GM23248 (cell line): ENCODE measurements at regions not wholly inside any gene's neighbourhood (a gene's known extent, or its start where the extent isn't known, plus 50 kb on each side); places are given as distances from the start of the nearest gene placed in this dataset.

Experiments
- DNase-seq: peaks from one replicate; pipeline ENCODE4 v3.0.0-alpha.2; 2015
- H2AFZ ChIP-seq: fragments of 200-600 bp; sonication (generic); 2 replicates; pipeline ENCODE4 v1.6.1; 2016; ENCODE audit warnings: antibody characterized with exemption
- H3F3A ChIP-seq: fragments of 200-600 bp; sonication (generic); 2 replicates; pipeline ENCODE4 v1.6.1; 2016; ENCODE audit warnings: mild to moderate bottlenecking, antibody characterized with exemption, mixed run types; ENCODE audit not compliant: insufficient read depth
- H3K27ac ChIP-seq: fragments of 200-600 bp; sonication (generic); 2 replicates; pipeline ENCODE4 v1.5.1; 2016; ENCODE audit warnings: mild to moderate bottlenecking
- H3K27me3 ChIP-seq: fragments of 200-600 bp; sonication (generic); replicated peaks from 2 replicates; pipeline ENCODE4 v1.6.1; 2016; ENCODE audit warnings: mild to moderate bottlenecking; ENCODE audit not compliant: insufficient read depth
- H3K36me3 ChIP-seq: fragments of 200-600 bp; sonication (generic); 2 replicates; pipeline ENCODE4 v1.6.1; 2016; ENCODE audit warnings: low read depth, mild to moderate bottlenecking
- H3K4me1 ChIP-seq: fragments of 200-600 bp; sonication (generic); 2 replicates; pipeline ENCODE4 v1.6.1; 2016; ENCODE audit warnings: mild to moderate bottlenecking; ENCODE audit not compliant: insufficient read depth
- H3K4me2 ChIP-seq: fragments of 200-600 bp; sonication (generic); one replicate; pipeline ENCODE4 v1.6.1; 2016; ENCODE audit warnings: mild to moderate bottlenecking; ENCODE audit not compliant: unreplicated experiment
- H3K4me3 ChIP-seq: fragments of 200-600 bp; sonication (generic); 2 replicates; pipeline ENCODE4 v1.5.1; 2016; ENCODE audit warnings: mild to moderate bottlenecking
- H3K79me2 ChIP-seq: fragments of 200-600 bp; sonication (generic); 2 replicates; pipeline ENCODE4 v1.6.1; 2016; ENCODE audit warnings: mild to moderate bottlenecking; ENCODE audit not compliant: insufficient read depth
- H3K9ac ChIP-seq: fragments of 200-600 bp; sonication (generic); 2 replicates; pipeline ENCODE4 v1.6.1; 2016; ENCODE audit warnings: mild to moderate bottlenecking
- H3K9me2 ChIP-seq: fragments of 200-600 bp; sonication (generic); 2 replicates; pipeline ENCODE4 v1.6.1; 2016; ENCODE audit warnings: mixed run types, mild to moderate bottlenecking, moderate library complexity; ENCODE audit not compliant: insufficient read depth
- H3K9me3 ChIP-seq: fragments of 200-600 bp; sonication (generic); one replicate; pipeline ENCODE4 v1.6.1; 2017; ENCODE audit warnings: low read depth
- H4K20me1 ChIP-seq: fragments of 200-600 bp; sonication (generic); 2 replicates; pipeline ENCODE4 v1.6.0; 2016; ENCODE audit not compliant: insufficient read depth
- EZH2 ChIP-seq: fragments of 200-600 bp; sonication (generic); IDR thresholded peaks from 2 replicates; pipeline ENCODE4 v1.6.1; 2018; ENCODE audit warnings: antibody characterized with exemption, mild to moderate bottlenecking; ENCODE audit not compliant: insufficient read depth, poor library complexity, severe bottlenecking
- EZH2phosphoT487 ChIP-seq: fragments of 200-600 bp; sonication (generic); IDR thresholded peaks from 2 replicates; pipeline ENCODE4 v1.6.1; 2018; ENCODE audit warnings: antibody characterized with exemption, moderate library complexity, mild to moderate bottlenecking, low read depth; ENCODE audit not compliant: insufficient read depth
- WGBS, 2 experiments: methylation state at CpG; one replicate each; pipeline ENCODE4 v1.1.6; 2015 to 2017; ENCODE audit warnings: low lambda C conversion rate in 2 of 2, low coverage in 1 of 2; ENCODE audit errors: missing lambda C conversion rate in 2 of 2; 5-methylcytosine and 5-hydroxymethylcytosine counted together
- in situ Hi-C: fragments of 300-500 bp; cut with MboI; formaldehyde crosslinking; loops from 2 replicates; pipeline ENCODE4 v1.15.0; 2020

DNA sequence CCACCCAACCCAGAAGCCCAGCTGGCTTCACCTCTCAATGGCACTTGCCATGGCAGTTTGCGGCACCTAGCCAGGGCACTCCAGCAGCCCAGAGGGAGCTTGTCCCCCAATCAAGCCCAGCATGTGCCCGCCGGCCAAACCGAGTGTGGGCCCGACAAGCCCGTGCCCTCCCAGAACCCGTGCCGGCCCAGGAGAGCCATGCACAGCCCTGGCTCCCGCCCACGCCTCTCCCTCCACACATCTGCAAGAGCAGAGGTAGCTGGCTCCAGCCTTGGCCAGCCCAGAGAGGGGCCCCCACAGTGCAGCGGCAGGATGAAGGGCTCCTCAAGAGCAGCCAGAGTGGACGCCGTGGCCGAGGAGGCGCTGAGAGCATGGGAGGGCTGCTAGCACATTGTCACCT lies 2278.0 kb upstream of the PCDH20 start:
- Histone ChIP-seq H3K36me3 (no peaks in the 10 kb centered on the region), H3K4me3 (no peak overlapping the region), H3K79me2 (no peaks in the 10 kb centered on the region), H3K4me2 (no peak overlapping the region), H3K4me1 (no peaks in the 10 kb centered on the region), H3F3A (no peaks in the 10 kb centered on the region), H4K20me1 (no peaks in the 10 kb centered on the region), H3K9me3 (no peaks in the 10 kb centered on the region), H3K9ac (no peak overlapping the region), H3K27me3 (no peaks in the 10 kb centered on the region), H2AFZ (no peak overlapping the region), H3K27ac (no peak overlapping the region), H3K9me2 (no peaks in the 10 kb centered on the region)
- no peak for DNase-seq
- in situ Hi-C loops, result no loop called here
- no peak for TF ChIP-seq EZH2phosphoT487
- no peak for TF ChIP-seq EZH2
- WGBS, 2 experiments, result 48 to 49% methylated on average over 12 to 15 of the region's 15 CpGs

DNA sequence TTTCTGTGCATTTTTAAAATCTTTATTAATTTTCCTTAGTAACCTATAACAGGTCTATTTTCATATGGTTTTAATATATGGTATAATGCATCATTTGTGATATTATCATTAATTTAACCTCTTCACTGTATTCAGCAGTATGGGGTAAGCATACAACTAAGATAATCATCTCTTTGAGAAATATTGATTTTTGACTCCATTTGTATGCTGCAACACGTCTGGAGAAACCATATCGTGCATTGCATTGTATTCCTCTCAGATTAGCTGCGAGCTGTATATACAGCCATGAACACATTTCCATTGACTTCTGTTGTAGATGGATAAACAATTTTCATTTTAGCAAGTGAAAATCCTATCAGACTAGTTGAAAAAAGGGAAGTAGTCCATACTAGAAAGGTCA lies 2275.8 kb upstream of the PCDH20 start:
- no peaks in the 10 kb centered on the region for H3K9me2 ChIP-seq
- H3K4me1 ChIP-seq, result no peaks in the 10 kb centered on the region
- H3K79me2 ChIP-seq, result no peaks in the 10 kb centered on the region
- H4K20me1 ChIP-seq, result no peaks in the 10 kb centered on the region
- H3K9me3 ChIP-seq, result no peaks in the 10 kb centered on the region
- H3K4me2 ChIP-seq, result no peak overlapping the region
- H2AFZ ChIP-seq, result no peak overlapping the region
- no peak overlapping the region for H3K9ac ChIP-seq
- TF ChIP-seq EZH2 (no peak), EZH2phosphoT487 (no peak)
- H3K27me3 ChIP-seq, result no peaks in the 10 kb centered on the region
- H3K27ac ChIP-seq, result no peak overlapping the region
- no peaks in the 10 kb centered on the region for H3K36me3 ChIP-seq
- in situ Hi-C loops, result no loop called here
- H3F3A ChIP-seq, result no peaks in the 10 kb centered on the region
- WGBS, 2 experiments, result 10 to 15% methylated on average over 3 of the region's 3 CpGs
- no peak overlapping the region for H3K4me3 ChIP-seq
- no peak for DNase-seq

DNA sequence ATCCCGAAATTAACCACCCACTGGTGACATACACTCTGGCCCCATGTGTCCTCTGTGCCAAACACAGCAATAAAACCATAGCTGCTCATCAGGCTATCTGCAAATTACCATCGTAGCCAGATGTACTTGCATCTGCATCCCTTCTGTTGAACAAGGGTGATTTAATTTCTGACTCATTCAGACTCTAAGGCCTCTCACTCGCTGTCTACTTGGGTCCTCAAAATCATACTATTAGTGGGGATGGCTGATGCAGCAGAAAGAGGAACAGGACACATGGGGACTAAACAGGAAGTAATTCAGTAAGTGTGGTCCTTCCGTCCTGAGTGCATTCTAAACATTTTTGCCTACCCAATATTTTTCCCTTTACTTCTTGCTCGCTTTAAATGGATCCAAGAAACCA lies 2275.0 kb upstream of the PCDH20 start:
- H3K9me3 ChIP-seq, result no peaks in the 10 kb centered on the region
- no peaks in the 10 kb centered on the region for H3K9me2 ChIP-seq
- no peaks in the 10 kb centered on the region for H3K36me3 ChIP-seq
- no peaks in the 10 kb centered on the region for H3F3A ChIP-seq
- H3K27me3 ChIP-seq, result no peaks in the 10 kb centered on the region
- WGBS, 2 experiments, result 5 to 8% methylated on average over 5 of the region's 5 CpGs
- no peaks in the 10 kb centered on the region for H3K79me2 ChIP-seq
- in situ Hi-C loops, result no loop called here
- H3K4me2 ChIP-seq, result no peak overlapping the region
- no peak overlapping the region for H3K4me3 ChIP-seq
- no peak overlapping the region for H2AFZ ChIP-seq
- no peak overlapping the region for H3K27ac ChIP-seq
- DNase-seq, result no peak
- no peak overlapping the region for H3K9ac ChIP-seq
- H3K4me1 ChIP-seq, result no peaks in the 10 kb centered on the region
- no peaks in the 10 kb centered on the region for H4K20me1 ChIP-seq
- TF ChIP-seq EZH2, result no peak
- no peak for TF ChIP-seq EZH2phosphoT487

DNA sequence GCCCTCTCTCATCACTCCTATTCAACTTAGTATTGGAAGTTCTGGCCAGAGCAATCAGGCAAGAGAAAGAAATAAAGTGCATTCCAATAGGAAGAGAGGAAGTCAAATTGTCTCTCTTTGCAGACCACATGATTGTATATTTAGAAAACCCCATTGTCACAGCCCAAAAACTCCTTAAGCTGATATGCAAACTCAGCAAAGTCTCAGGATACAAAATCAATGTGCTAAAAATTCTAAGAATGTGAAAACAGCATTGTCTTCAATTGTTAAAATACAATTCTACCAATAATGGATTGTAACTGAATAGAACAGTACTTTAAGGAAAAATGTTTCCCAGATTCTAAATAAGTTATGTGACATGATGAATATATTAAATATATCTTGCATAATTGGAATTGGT lies 2269.2 kb upstream of the PCDH20 start:
- TF ChIP-seq EZH2phosphoT487, result no peak
- no peak for TF ChIP-seq EZH2
- Histone ChIP-seq H3K27ac (no peak overlapping the region), H3F3A (no peaks in the 10 kb centered on the region), H2AFZ (no peak overlapping the region), H3K9me3 (no peaks in the 10 kb centered on the region), H3K79me2 (no peaks in the 10 kb centered on the region), H3K4me1 (no peaks in the 10 kb centered on the region), H3K36me3 (no peaks in the 10 kb centered on the region), H4K20me1 (no peaks in the 10 kb centered on the region), H3K27me3 (no peaks in the 10 kb centered on the region), H3K9ac (no peak overlapping the region), H3K9me2 (no peaks in the 10 kb centered on the region), H3K4me3 (no peak overlapping the region), H3K4me2 (no peak overlapping the region)
- no peak for DNase-seq
- in situ Hi-C loops, result no loop called here

DNA sequence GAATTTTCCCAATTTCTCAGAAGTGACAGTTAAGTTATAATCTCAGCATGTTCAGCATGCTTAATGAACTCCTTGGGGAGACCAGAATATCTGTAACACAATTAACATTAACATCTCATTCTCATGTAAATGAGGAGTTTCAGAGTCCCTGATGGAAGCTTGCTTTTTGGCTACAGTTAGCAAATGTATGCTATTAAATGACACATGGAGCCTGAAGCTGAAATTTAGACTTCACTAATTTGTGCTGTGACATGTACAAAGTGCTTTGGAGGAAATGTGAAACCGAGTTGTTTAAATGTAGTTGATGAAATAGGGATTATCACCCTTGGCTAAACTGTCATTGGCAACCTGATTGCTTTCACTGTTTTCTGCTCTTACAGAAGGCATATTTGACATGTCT lies 2265.1 kb upstream of the PCDH20 start:
- no peaks in the 10 kb centered on the region for H3K9me2 ChIP-seq
- DNase-seq, result no peak
- no peaks in the 10 kb centered on the region for H3K27me3 ChIP-seq
- H3K9me3 ChIP-seq, result no peaks in the 10 kb centered on the region
- in situ Hi-C loops, result no loop called here
- H3K4me2 ChIP-seq, result no peak overlapping the region
- H4K20me1 ChIP-seq, result no peaks in the 10 kb centered on the region
- H3K4me1 ChIP-seq, result no peaks in the 10 kb centered on the region
- TF ChIP-seq EZH2 (no peak), EZH2phosphoT487 (no peak)
- no peaks in the 10 kb centered on the region for H3F3A ChIP-seq
- H3K79me2 ChIP-seq, result no peaks in the 10 kb centered on the region
- no peak overlapping the region for H3K4me3 ChIP-seq
- H3K9ac ChIP-seq, result no peak overlapping the region
- WGBS, 2 experiments, result 3 to 5% methylated on average over 1 of the region's 1 CpG
- H2AFZ ChIP-seq, result no peak overlapping the region
- H3K36me3 ChIP-seq, result no peaks in the 10 kb centered on the region
- H3K27ac ChIP-seq, result no peak overlapping the region
